ENCODE measurements at regions not wholly inside any gene's neighbourhood (a gene's known extent, or its start where the extent isn't known, plus 50 kb on each side); places are given as distances from the start of the nearest gene placed in this dataset.

DNA sequence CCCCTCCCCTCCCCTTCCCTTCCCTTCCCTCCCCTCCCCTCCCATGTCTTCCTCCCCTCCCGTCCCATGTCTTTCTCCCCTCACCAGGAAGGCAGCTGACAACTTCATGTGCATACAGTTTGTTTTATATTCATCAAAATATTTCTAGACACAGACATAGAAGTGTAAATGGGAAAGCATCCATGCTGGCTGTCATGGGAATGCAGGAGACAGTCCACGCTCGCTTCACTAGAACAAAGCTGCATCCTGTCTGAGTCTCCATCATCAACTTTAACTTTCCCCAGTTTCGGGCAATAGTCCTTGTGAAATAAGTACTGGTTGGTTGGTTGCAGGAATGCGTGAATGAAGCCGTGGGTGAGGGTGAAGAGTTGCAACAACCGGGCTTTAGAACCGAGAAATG, 226.9 kb downstream of the DCDC2C start (continued):
- TF ChIP-seq CTCF (IDR thresholded peaks at IDR 0.05 in 2 of 3, conservative IDR thresholded peaks at IDR 0.05 in 1 of 3; ENCODE audit: borderline replicate concordance in 1 of 3, insufficient read depth in 1 of 3, low read depth in 2 of 3, low read length in 2 of 3) (no peak), REST (IDR thresholded peaks at IDR 0.05; ENCODE audit: low read depth) (no peak), TCF7L2 (IDR thresholded peaks at IDR 0.05; ENCODE audit: borderline replicate concordance, extremely low read depth, insufficient read depth, insufficient read length) (no peak), SP1 (IDR thresholded peaks at IDR 0.05; ENCODE audit: low read depth) (no peak), POLR2A (IDR thresholded peaks at IDR 0.05; ENCODE audit: borderline replicate concordance, extremely low read depth, insufficient read depth, insufficient read length) (no peak), ELF1 (IDR thresholded peaks at IDR 0.05; ENCODE audit: borderline replicate concordance, low read depth) (no peak), ZFX (IDR thresholded peaks at IDR 0.05) (no peak), JUND (IDR thresholded peaks at IDR 0.05) (no peak)
- TF ChIP-seq, protein P1, sequence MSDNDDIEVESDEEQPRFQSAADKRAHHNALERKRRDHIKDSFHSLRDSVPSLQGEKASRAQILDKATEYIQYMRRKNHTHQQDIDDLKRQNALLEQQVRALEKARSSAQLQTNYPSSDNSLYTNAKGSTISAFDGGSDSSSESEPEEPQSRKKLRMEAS (IDR thresholded peaks at IDR 0.05) = no peak

GRCh38 chr2:3940661-3941060, 237.3 kb downstream of the DCDC2C start:
- Histone ChIP-seq H3K27ac (ENCODE audit: low read depth, low read length) (no peak overlapping the region), H3K4me3 (replicated peaks in 1 of 2; ENCODE audit: low read depth in 1 of 2, low read length in 2 of 2) (no peak overlapping the region), H3K9ac (ENCODE audit: low read length) (no peak overlapping the region), H3K4me2 (ENCODE audit: low read length) (no peak overlapping the region), H3K4me1 (ENCODE audit: control insufficient read depth in 1 of 2, insufficient read depth in 2 of 2, low read length in 2 of 2) (no peaks in the 10 kb centered on the region), H3K9me2 (ENCODE audit: insufficient read depth) (no peaks in the 10 kb centered on the region), H3K79me2 (ENCODE audit: insufficient read depth, low read length) (no peaks in the 10 kb centered on the region), H3K9me3 (ENCODE audit: control insufficient read depth in 1 of 2, insufficient read depth in 1 of 2, low read depth in 1 of 2, low read length in 2 of 2) (no peaks in the 10 kb centered on the region), H4K20me1 (ENCODE audit: insufficient read depth) (no peaks in the 10 kb centered on the region), H3K27me3 (ENCODE audit: insufficient read depth, low read length) (no peaks in the 10 kb centered on the region; the same call in 1 of the 2 replicates), H3K36me3 (ENCODE audit: control insufficient read depth in 1 of 2, insufficient read depth in 2 of 2, low read length in 2 of 2) (no peaks in the 10 kb centered on the region), H2AFZ (ENCODE audit: low read depth, low read length, poor library complexity, severe bottlenecking) (no peak overlapping the region)
- TF ChIP-seq CEBPB (IDR thresholded peaks at IDR 0.05; ENCODE audit: low read depth) = no peak
- no peak for TF ChIP-seq ATF3 (IDR thresholded peaks at IDR 0.05)
- TF ChIP-seq SIN3A (IDR thresholded peaks at IDR 0.05; ENCODE audit: low read depth) = no peak
- TF ChIP-seq JUND (IDR thresholded peaks at IDR 0.05) = no peak
- no peak for TF ChIP-seq SRF (IDR thresholded peaks at IDR 0.05; ENCODE audit: low read depth)
- no peak for TF ChIP-seq EGR1 (IDR thresholded peaks at IDR 0.05; ENCODE audit: low read depth)
- no peak for TF ChIP-seq RAD21 (IDR thresholded peaks at IDR 0.05; ENCODE audit: low read depth)
- ChIA-PET RAD21 (ENCODE audit: low non-redundant PET in 1 of 2, low total read pairs in 2 of 2, uncharacterized antibody in 2 of 2, unreplicated experiment in 2 of 2) (no interaction called here), POLR2A (no interaction called here), CTCF (no interaction called here)
- BruUV-seq (replicated peaks) = no TSS peak
- ATAC-seq (no peak), DNase-seq (ENCODE audit: low read depth, low spot score) (no peak)
- intact Hi-C loops (cut with micrococcal nuclease) = no loop called here
